ENCODE measurements at regions not wholly inside any gene's neighbourhood (a gene's known extent, or its start where the extent isn't known, plus 50 kb on each side); places are given as distances from the start of the nearest gene placed in this dataset.
A peak's percentile ranks its signal among the peaks of the same experiment; 100 is the strongest.
"Not testable (repeated sequence)": the region's sequence is repeated elsewhere in the genome, so short reads cannot be mapped to it uniquely, and the experiment has no call there.

GRCh38 chr5:125467222-125467621 is 720.8 kb upstream of the ZNF608 start:
- DNase-seq (ENCODE audit: low spot score): no peak

- DNase-seq (ENCODE audit: low spot score): no peak
Measured at GRCh38 chr5:125470280-125470902, 724.0 kb upstream of the ZNF608 start.

DNA sequence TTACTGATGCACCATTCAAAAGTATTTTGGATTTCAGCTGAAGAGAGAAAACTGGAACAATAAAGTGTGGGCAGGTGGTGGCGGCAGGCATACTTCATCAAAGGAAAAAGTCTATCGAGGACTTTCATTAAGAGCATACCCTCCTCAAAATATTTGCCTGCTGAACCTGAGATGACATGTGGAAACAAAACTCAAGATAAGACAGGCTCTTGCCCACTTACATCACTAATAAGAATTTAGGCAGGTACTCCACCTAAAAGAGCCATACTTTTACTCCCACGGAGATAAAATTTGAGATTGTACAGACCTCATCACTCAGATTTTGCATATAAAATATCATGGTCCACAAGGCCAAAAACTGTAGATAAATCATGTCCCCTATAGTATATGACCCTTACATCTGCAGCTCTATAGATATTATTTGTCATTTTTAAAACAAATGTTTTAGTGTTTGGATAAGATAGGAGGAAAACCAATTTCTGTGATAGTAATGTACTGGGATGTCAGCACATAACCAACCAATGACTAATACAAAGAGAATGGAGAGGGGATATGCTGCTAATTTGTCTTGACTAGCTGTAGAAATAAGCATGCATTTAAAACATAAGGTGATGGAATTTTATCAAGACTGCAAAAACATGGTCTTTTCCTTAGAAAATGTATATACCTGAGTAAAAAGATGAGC is 730.6 kb upstream of the ZNF608 start:
- DNase-seq (ENCODE audit: low spot score): no peak

DNA sequence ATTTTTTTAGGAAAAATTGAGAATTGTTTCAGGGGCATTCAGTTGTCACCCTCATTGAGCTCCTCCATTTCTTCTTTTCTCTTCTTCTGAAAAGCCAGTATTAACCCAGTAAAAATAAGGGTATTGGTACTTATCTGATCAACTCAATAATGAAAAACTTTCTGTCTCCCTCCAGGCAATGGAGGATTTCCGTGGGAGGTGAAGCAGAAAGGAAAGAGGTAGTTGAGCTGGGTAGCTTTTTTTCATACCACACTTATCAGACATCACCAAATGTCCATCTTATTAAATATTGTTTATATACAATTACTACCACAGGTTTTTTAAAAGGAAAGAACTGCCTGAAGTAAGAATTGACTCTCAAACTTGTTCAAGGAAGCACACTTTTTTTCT is 731.1 kb upstream of the ZNF608 start:
- no peak for DNase-seq (ENCODE audit: low spot score)

- DNase-seq (ENCODE audit: low spot score): peak; percentile 46
Measured at GRCh38 chr5:125478599-125478998, 732.2 kb upstream of the ZNF608 start.

DNA sequence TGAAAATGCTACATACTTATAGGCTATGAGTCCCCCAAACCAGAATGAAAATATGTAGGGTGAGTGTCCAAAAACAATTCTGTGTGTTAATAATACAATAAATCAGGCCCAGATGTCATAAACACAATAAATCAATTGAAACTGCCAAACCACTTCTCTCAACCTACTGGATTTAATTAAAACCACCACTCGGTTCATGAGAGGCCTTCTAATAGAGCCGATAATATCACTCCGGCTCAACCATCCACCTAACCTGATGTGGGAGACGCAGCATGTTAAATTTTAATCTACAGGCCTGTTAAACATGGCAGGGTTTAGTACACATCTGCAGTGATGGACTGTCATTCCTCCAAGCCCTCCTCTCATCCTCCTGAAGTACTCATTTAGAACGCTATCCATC is 734.5 kb upstream of the ZNF608 start:
- DNase-seq (ENCODE audit: low spot score): no peak

DNA sequence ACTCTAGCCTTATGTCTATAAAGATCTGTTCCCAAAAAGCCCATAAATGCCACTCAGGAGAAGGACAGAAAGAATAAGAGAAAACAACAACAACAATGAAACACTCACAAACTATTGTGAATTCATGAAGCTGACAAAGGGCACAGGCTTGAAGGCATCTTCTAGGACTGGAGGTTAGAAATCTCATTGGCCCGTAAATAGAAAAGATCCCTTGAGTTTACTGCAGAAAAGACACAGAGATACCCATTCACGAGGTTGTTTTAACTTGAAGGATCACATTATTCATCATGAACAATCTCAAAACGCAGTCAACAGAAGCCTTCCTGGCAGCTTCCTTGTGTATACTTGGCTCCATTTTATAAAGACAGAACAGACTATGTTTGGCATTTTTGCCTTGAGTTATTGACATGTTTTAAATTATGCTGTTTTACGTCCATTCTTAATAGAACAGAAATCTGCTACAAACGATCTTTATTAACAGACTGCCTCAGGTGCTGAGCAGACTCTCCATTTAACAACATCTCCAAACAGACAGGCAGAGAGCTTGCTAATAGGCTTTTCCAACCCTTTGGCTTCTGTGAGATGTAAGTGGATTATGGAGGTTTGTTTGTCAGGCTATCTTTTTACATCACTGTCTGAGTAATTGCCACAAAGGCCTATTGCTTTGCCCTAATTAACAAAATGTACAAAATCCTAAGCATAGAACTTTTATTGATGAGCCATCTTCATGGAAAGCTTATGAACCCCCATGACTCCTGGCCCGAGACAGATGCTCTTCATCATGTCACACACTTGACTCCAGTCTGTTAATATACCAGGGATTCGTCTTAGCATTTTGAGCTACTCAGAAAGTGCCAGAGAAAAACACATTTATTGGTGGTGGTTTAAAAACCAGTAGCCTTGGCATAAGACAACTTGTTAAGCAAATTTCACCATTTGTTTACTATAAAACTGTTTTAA is 735.3 kb upstream of the ZNF608 start:
- no peak for DNase-seq (ENCODE audit: low spot score)

- DNase-seq (ENCODE audit: low spot score): no peak
Measured at GRCh38 chr5:125483609-125484008, 737.2 kb upstream of the ZNF608 start.

- DNase-seq (ENCODE audit: low spot score): peak; percentile 70
Measured at GRCh38 chr5:125484272-125484741, 737.9 kb upstream of the ZNF608 start.

GRCh38 chr5:125484742-125485641 is 738.6 kb upstream of the ZNF608 start:
- DNase-seq (ENCODE audit: low spot score): peak; percentile 75

DNA sequence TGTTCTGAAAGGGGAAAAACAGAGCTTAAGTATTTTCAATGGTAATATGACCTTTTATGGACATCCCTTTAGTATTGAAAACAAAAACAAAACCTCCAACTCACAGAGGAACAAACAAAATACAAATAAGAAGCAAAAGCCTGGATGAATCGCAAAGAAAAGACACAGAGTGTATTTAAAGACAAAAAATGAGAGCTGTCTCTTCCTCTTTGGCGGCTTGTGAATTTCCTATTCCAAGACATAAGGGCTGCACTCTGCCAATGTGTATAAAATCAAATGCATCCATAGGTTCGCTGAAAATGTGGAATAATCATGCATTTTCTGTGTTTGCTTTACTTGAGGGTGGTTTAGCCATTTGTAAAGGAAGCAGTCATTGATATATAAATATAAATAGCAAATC is 739.3 kb upstream of the ZNF608 start:
- DNase-seq (ENCODE audit: low spot score): no peak

GRCh38 chr5:125486634-125487033 is 740.2 kb upstream of the ZNF608 start:
- no peak for DNase-seq (ENCODE audit: low spot score)

DNA sequence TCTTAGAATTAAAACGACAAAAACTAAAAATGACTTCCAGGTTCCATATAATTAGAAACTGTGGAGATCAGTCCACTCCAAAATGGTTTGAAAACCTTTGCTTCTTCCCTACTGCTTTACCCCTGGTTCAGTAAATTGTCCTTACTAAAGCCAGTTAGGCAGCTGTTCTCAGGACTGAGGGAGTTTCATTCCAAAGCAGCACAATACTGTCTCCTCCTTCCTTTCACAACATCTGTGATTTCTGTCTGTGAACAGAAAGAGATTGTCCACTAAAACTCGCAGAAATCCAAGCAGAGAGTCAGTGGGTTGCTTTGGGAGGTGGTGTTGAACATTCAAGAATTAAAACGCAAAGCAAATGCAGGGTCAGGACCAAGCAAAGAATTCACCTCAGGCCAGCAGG is 740.8 kb upstream of the ZNF608 start:
- DNase-seq (ENCODE audit: low spot score): no peak

- not testable (repeated sequence) for DNase-seq (ENCODE audit: low spot score)
Measured at GRCh38 chr5:125487652-125488051, 741.2 kb upstream of the ZNF608 start.

DNA sequence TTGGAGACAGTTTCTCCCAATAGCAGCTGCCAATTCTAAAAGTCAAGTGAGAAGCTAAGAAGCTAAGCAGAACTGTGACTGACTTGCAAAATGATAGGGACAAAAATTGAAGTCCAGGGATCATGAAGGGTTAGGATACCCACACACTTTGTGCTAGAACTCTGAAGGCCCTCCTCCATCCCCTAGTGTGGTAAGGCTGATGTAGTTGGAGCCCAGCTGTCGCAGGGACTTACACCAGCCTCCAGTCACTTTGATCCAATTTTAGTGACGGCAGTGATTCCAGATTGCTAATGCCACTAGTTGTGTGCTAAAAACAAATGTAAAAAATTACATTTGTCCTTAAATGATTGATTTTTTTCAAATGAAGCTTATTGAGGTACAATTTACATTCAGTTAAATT is 742.7 kb upstream of the ZNF608 start:
- DNase-seq (ENCODE audit: low spot score): no peak

DNA sequence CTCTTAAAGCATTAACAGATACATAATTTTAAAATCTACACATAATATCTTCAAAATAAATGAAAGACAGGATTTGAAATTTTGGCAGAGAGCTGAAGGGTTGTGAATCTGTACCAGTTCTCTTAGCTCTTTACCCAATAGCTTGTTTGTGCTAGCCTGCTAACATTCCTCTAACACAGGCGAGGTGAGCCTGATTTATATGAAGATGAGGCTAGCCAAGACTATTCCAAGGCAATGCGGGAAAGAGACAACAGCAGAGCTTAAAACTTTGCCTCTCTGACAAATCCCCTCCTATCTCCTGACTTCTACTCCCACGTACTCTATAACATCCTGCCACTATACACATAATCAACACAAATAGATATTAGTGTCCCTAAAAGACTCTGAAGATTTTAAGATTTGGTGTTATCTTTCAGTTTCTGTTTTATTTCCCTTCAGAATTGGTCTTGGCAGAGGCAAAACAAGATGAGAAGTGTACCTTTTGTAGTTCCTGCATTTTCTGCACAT is 745.6 kb upstream of the ZNF608 start:
- no peak for DNase-seq (ENCODE audit: low spot score)

- no peak for DNase-seq (ENCODE audit: low spot score)
Measured at GRCh38 chr5:125492977-125493376, 746.5 kb upstream of the ZNF608 start.

DNA sequence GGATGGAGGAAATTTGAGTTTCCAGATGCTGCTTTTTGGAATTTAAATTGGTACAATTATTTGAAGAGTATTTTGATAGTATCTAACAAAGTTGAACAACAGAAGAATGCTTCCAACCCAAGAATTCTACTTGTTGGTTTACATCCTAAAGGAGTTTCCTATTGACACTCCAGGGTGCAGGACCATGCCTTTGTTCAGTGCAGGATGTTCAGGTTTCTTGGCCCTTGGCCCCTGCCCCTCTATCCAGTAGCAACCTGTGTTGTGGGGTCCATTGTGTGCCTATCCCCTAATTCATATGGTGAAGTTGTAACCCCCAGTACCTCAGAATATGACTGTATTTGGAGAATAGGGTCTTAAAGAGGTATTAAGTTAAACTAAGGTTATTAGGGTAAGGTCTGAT is 750.0 kb upstream of the ZNF608 start:
- DNase-seq (ENCODE audit: low spot score): no peak

DNA sequence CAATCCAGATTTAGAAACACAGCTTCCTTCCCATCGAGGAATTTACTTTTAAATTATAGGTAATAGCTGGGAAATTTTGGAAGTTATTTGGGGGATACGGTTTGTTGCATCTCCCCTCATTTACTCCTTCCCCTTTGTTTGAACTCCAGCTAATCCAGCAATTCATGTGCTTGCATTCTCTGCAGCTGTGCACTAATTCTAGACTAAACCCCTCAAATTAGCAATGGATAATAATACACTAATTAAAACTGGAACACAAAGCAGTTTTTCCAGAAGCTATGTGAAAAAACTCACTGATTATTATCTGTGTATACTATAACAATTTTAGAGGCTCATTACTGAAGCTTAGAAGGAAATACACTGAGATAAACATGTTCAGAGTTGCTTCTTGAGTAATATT is 751.2 kb upstream of the ZNF608 start:
- DNase-seq (ENCODE audit: low spot score): no peak

- no peak for DNase-seq (ENCODE audit: low spot score)
Measured at GRCh38 chr5:125499636-125500332, 753.3 kb upstream of the ZNF608 start.

- DNase-seq (ENCODE audit: low spot score): no peak
Measured at GRCh38 chr5:125501396-125501795, 755.0 kb upstream of the ZNF608 start.
